Testis (tissue), 2 donors: ENCODE measurements at regions not wholly inside any gene's neighbourhood (a gene's known extent, or its start where the extent isn't known, plus 50 kb on each side); places are given as distances from the start of the nearest gene placed in this dataset.
A peak's percentile ranks its signal among the peaks of the same experiment; 100 is the strongest.

Source experiments
- DNase-seq: peaks from one replicate; pipeline ENCODE4 v3.0.0-alpha.2; 2019
- H3K27ac ChIP-seq, 2 donors: fragments of 200-600 bp; sonication (generic); one replicate each; pipeline ENCODE4 v1.5.1; 2019
- H3K27me3 ChIP-seq: fragments of 200-600 bp; sonication (generic); one replicate; pipeline ENCODE4 v1.5.1; 2019
- H3K36me3 ChIP-seq: fragments of 200-600 bp; sonication (generic); one replicate; pipeline ENCODE4 v1.5.1; 2017; ENCODE audit warnings: low read depth; ENCODE audit errors: missing control alignments
- H3K4me1 ChIP-seq: fragments of 200-600 bp; sonication (generic); one replicate; pipeline ENCODE4 v1.5.1; 2019
- H3K4me3 ChIP-seq, 2 donors: fragments of 200-600 bp; sonication (generic); one replicate each; pipeline ENCODE4 v1.5.1; 2017 to 2019
- H3K9me3 ChIP-seq: fragments of 200-600 bp; sonication (generic); one replicate; pipeline ENCODE4 v1.5.1; 2017
- POLR2A ChIP-seq: fragments of 450-650 bp; IDR thresholded peaks from one replicate; pipeline ENCODE4 v1.6.1; 2017; ENCODE audit warnings: antibody characterized with exemption, mild to moderate bottlenecking, moderate library complexity
- WGBS, 2 donors: methylation state at CpG; one replicate each; pipeline ENCODE4 v1.1.5; 2018; 5-methylcytosine and 5-hydroxymethylcytosine counted together
- intact Hi-C: fragments of 100-400 bp; cut with DNase I; formaldehyde crosslinking; loops from one replicate; pipeline ENCODE4 v1.15.1; 2023; ENCODE audit warnings: low total_unique reads
- TF ChIP-seq, protein P1 (sequence below), 3 experiments: fragments of 450-650 bp in 2 of 3; fragments of 200-600 bp in 1 of 3; sonication (generic) in 1 of 3; IDR thresholded peaks; one replicate each; pipeline ENCODE4 v1.5.1; 2016 to 2019; ENCODE audit warnings: antibody characterized with exemption in 3 of 3, mild to moderate bottlenecking in 2 of 3, moderate library complexity in 1 of 3

- 26 to 48% methylated on average over 2 of the region's 2 CpGs for WGBS, 2 donors
- Histone ChIP-seq H3K4me1 (peaks cover 3% of the 10 kb centered on the region), H3K4me3 (no peak overlapping the region), H3K27ac (no peak overlapping the region), H3K9me3 (no peaks in the 10 kb centered on the region), H3K27me3 (no peaks in the 10 kb centered on the region), H3K36me3 (no peaks in the 10 kb centered on the region)
- intact Hi-C loops: no loop called here
- no peak for TF ChIP-seq POLR2A
- TF ChIP-seq, protein P1, sequence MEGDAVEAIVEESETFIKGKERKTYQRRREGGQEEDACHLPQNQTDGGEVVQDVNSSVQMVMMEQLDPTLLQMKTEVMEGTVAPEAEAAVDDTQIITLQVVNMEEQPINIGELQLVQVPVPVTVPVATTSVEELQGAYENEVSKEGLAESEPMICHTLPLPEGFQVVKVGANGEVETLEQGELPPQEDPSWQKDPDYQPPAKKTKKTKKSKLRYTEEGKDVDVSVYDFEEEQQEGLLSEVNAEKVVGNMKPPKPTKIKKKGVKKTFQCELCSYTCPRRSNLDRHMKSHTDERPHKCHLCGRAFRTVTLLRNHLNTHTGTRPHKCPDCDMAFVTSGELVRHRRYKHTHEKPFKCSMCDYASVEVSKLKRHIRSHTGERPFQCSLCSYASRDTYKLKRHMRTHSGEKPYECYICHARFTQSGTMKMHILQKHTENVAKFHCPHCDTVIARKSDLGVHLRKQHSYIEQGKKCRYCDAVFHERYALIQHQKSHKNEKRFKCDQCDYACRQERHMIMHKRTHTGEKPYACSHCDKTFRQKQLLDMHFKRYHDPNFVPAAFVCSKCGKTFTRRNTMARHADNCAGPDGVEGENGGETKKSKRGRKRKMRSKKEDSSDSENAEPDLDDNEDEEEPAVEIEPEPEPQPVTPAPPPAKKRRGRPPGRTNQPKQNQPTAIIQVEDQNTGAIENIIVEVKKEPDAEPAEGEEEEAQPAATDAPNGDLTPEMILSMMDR (IDR thresholded peaks at IDR 0.05): peak in 1 of 3 experiments; percentile 36
- no peak for DNase-seq
Observed at GRCh38 chr6:91276315-91276714, 689.4 kb upstream of the MAP3K7 start.

DNA sequence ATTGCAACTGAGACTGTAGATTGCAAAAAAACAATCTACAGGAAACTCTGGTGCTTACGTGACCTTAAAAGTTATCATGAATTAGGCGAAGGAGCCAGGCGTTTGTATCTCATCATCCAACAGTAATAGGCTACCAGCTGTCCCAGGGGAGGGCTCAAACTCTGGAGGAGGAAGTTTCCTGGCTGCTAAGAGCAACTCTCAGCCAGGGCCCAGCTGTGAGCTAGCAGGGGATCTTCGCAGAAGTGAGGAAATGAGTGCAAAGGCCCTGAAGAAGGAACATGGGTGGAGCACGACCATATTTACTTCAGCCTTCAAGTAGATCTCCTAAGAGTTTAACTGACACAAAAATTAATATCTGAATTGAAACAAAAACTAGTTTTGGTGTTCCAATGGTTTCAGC, 686.9 kb upstream of the MAP3K7 start:
- Histone ChIP-seq H3K27me3 (no peaks in the 10 kb centered on the region), H3K27ac (no peak overlapping the region), H3K9me3 (no peaks in the 10 kb centered on the region), H3K36me3 (no peaks in the 10 kb centered on the region), H3K4me1 (peaks cover 3% of the 10 kb centered on the region), H3K4me3 (no peak overlapping the region)
- whole genome bisulfite sequencing, 2 donors: 20 to 27% methylated on average over 5 of the region's 5 CpGs
- intact Hi-C loops: no loop called here
- TF ChIP-seq, protein P1 (IDR thresholded peaks at IDR 0.05): no peak
- TF ChIP-seq POLR2A: no peak
- peak; percentile 68 for DNase-seq

DNA sequence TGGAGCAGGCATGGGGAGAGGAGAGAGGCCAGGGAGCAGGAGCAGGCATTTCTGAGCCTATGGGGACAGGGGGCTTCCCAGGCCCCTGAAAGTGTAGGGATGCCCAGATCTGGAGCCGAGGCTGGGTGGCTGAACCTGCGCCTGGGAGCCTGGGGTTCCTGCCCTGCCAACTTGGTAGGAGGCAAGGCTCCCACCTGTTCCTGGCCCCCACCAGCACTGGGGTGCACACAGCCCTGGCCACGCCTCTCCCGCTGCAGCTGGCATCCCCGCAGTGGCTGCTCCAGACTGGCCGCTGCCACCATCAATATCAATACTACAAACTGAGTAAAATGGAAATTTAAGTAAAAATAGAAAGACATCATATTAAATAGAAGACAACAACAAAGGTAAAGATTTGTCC, 684.9 kb upstream of the MAP3K7 start:
- no peak overlapping the region for H3K4me3 ChIP-seq
- no peaks in the 10 kb centered on the region for H3K36me3 ChIP-seq
- H3K27ac ChIP-seq: no peak overlapping the region
- DNase-seq: no peak
- peaks cover 3% of the 10 kb centered on the region for H3K4me1 ChIP-seq
- no peaks in the 10 kb centered on the region for H3K9me3 ChIP-seq
- WGBS, 2 donors: 96 to 98% methylated on average over 4 to 6 of the region's 6 CpGs
- intact Hi-C loops: no loop called here
- TF ChIP-seq, protein P1 (IDR thresholded peaks at IDR 0.05): no peak
- no peak for TF ChIP-seq POLR2A
- H3K27me3 ChIP-seq: no peaks in the 10 kb centered on the region

DNA sequence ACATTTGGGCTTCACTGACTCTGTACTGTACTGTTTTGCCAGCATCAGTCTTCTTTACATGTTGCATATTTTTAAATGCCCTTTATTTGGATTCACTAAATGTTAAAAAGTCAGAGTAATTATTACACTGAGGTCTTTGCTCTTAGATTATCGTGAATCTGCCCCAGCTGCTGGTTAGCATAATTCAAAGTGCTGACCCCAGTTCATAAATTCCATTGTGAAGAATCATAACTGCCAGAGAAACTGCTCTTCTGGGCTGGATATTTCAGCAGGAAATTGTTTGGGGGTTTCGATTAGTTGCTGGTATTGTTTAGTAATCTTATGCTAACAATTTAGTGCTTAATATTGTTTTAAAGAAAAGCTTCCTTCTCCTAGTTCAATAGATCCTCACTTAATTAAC, 682.1 kb upstream of the MAP3K7 start:
- Histone ChIP-seq H3K27me3 (no peaks in the 10 kb centered on the region), H3K4me3 (no peak overlapping the region), H3K27ac (no peak overlapping the region), H3K9me3 (no peaks in the 10 kb centered on the region), H3K4me1 (peaks cover 9% of the 10 kb centered on the region), H3K36me3 (no peaks in the 10 kb centered on the region)
- WGBS, 2 donors: 46 to 50% methylated on average over 2 of the region's 2 CpGs
- no peak for DNase-seq
- intact Hi-C loops: no loop called here
- TF ChIP-seq, protein P1 (IDR thresholded peaks at IDR 0.05): no peak
- TF ChIP-seq POLR2A: no peak

DNA sequence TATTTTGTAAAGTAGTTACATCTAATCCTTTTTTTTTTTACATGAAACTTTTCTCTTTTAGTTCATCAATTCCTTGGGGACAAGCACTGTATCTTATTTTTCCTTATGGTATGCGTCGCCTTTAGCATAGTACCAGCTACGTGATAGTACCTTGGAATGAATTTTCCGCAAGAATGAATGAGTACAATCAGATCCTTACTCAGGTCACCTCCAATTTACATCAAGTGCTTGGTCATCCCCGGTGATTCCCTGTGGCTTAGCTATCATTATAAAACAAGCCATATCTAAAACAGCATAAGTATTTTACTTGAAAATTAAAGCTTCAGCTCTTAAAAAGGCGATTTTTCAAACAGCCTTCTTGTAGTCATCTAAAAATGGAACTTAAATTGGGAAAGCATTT, 680.4 kb upstream of the MAP3K7 start:
- TF ChIP-seq, protein P1 (IDR thresholded peaks at IDR 0.05): no peak
- TF ChIP-seq POLR2A: no peak
- peaks cover 6% of the 10 kb centered on the region for H3K4me1 ChIP-seq
- no peak for DNase-seq
- H3K9me3 ChIP-seq: no peaks in the 10 kb centered on the region
- H3K27me3 ChIP-seq: no peaks in the 10 kb centered on the region
- no peak overlapping the region for H3K4me3 ChIP-seq
- H3K36me3 ChIP-seq: no peaks in the 10 kb centered on the region
- H3K27ac ChIP-seq: no peak overlapping the region
- WGBS, 2 donors: 91 to 92% methylated on average over 6 of the region's 6 CpGs
- intact Hi-C loops: no loop called here
